ENCODE measurements at regions not wholly inside any gene's neighbourhood (a gene's known extent, or its start where the extent isn't known, plus 50 kb on each side); places are given as distances from the start of the nearest gene placed in this dataset.
A peak's percentile ranks its signal among the peaks of the same experiment; 100 is the strongest.
"Not testable (repeated sequence)": the region's sequence is repeated elsewhere in the genome, so short reads cannot be mapped to it uniquely, and the experiment has no call there.

GRCh38 chr5:161030229-161030628 is 178.2 kb upstream of the ATP10B start:
- DNase-seq, result no peak

- DNase-seq, result no peak
Measured at GRCh38 chr5:161027763-161028162, 175.8 kb upstream of the ATP10B start.

- no peak for DNase-seq
Measured at GRCh38 chr5:161023551-161023950, 171.5 kb upstream of the ATP10B start.

GRCh38 chr5:161022151-161022550 is 170.1 kb upstream of the ATP10B start:
- no peak for DNase-seq

- no peak for DNase-seq
Measured at GRCh38 chr5:161009817-161010216, 157.8 kb upstream of the ATP10B start.

GRCh38 chr5:161009194-161009593 is 157.2 kb upstream of the ATP10B start:
- no peak for DNase-seq

GRCh38 chr5:161007879-161008278 is 155.9 kb upstream of the ATP10B start:
- DNase-seq, result no peak

- DNase-seq, result no peak
Measured at GRCh38 chr5:161002571-161003074, 150.6 kb upstream of the ATP10B start.

- DNase-seq, result no peak
Measured at GRCh38 chr5:161001604-161002003, 149.6 kb upstream of the ATP10B start.

GRCh38 chr5:161001142-161001541 is 149.1 kb upstream of the ATP10B start:
- not testable (repeated sequence) for DNase-seq

- DNase-seq, result no peak
Measured at GRCh38 chr5:160991205-160991604, 139.2 kb upstream of the ATP10B start.

- DNase-seq, result no peak
Measured at GRCh38 chr5:160979385-160979784, 127.4 kb upstream of the ATP10B start.

- DNase-seq, result no peak
Measured at GRCh38 chr5:160978944-160979343, 126.9 kb upstream of the ATP10B start.

GRCh38 chr5:160976181-160976580 is 124.2 kb upstream of the ATP10B start:
- DNase-seq, result no peak

- peak in 2 of 4 experiments; percentile 20 to 29 for DNase-seq
Measured at GRCh38 chr5:160970605-160971191, 118.7 kb upstream of the ATP10B start.

GRCh38 chr5:160969645-160970044 is 117.6 kb upstream of the ATP10B start:
- DNase-seq, result no peak

GRCh38 chr5:160968480-160968879 is 116.5 kb upstream of the ATP10B start:
- DNase-seq, result no peak

GRCh38 chr5:160966921-160967320 is 114.9 kb upstream of the ATP10B start:
- DNase-seq, result no peak

GRCh38 chr5:160961761-160962160 is 109.8 kb upstream of the ATP10B start:
- no peak for DNase-seq

- DNase-seq, result no peak
Measured at GRCh38 chr5:160961038-160961437, 109.0 kb upstream of the ATP10B start.

- no peak for DNase-seq
Measured at GRCh38 chr5:160960592-160960991, 108.6 kb upstream of the ATP10B start.

GRCh38 chr5:160959804-160960203 is 107.8 kb upstream of the ATP10B start:
- no peak for DNase-seq

GRCh38 chr5:160957312-160957861 is 105.4 kb upstream of the ATP10B start:
- no peak for DNase-seq

GRCh38 chr5:160956051-160956450 is 104.0 kb upstream of the ATP10B start:
- DNase-seq, result no peak

GRCh38 chr5:160950311-160950710 is 98.3 kb upstream of the ATP10B start:
- no peak for DNase-seq

All from suppressor macrophage (primary cell).